Upper lobe of left lung (tissue), 6 donors: ENCODE measurements at regions not wholly inside any gene's neighbourhood (a gene's known extent, or its start where the extent isn't known, plus 50 kb on each side); places are given as distances from the start of the nearest gene placed in this dataset.

Experiments used
- ATAC-seq, 2 donors: fragments of 200-7000 bp; cut with Tn5 transposase; one replicate each; pipeline ENCODE4 v1.9.1; 2022; ENCODE audit warnings: mild to moderate bottlenecking in 2 of 2, moderate library complexity in 2 of 2; ENCODE audit not compliant: low FRiP score in 2 of 2
- DNase-seq, 2 donors: peaks; one replicate each; pipeline ENCODE4 v3.0.0-alpha.2; 2019 to 2020
- H3K27ac ChIP-seq, 4 donors: fragments of 200-600 bp; sonication (generic); one replicate each; pipeline ENCODE4 v1.5.1; 2016 to 2019
- H3K27me3 ChIP-seq, 4 donors: fragments of 200-600 bp; sonication (generic); one replicate each; pipeline ENCODE4 v1.5.1; 2017 to 2019
- H3K36me3 ChIP-seq, 4 donors: fragments of 200-600 bp; sonication (generic); one replicate each; pipeline ENCODE4 v1.5.1; 2016 to 2019
- H3K4me1 ChIP-seq, 4 donors: fragments of 200-600 bp; sonication (generic); one replicate each; pipeline ENCODE4 v1.5.1; 2018 to 2019
- H3K4me3 ChIP-seq, 4 donors: fragments of 200-600 bp; sonication (generic); one replicate each; pipeline ENCODE4 v1.5.1; 2017 to 2019; ENCODE audit warnings: mild to moderate bottlenecking in 2 of 4, moderate library complexity in 1 of 4
- H3K9me3 ChIP-seq, 4 donors: fragments of 200-600 bp; sonication (generic); one replicate each; pipeline ENCODE4 v1.5.1; 2018 to 2019
- EP300 ChIP-seq, 4 donors: sonication (generic); formaldehyde crosslinking; IDR thresholded peaks; one replicate each; pipeline ENCODE4 v1.5.1; 2017; ENCODE audit warnings: antibody characterized with exemption in 4 of 4, control low read depth in 2 of 4
- POLR2A ChIP-seq, 4 donors: fragments of 450-650 bp; IDR thresholded peaks; one replicate each; pipeline ENCODE4 v1.5.1; 2016 to 2017; ENCODE audit warnings: antibody characterized with exemption in 4 of 4, mild to moderate bottlenecking in 2 of 4
- POLR2AphosphoS5 ChIP-seq, 2 donors: sonication (generic); formaldehyde crosslinking; IDR thresholded peaks; one replicate each; pipeline ENCODE4 v1.5.1; 2017; ENCODE audit warnings: antibody characterized with exemption in 2 of 2
- WGBS, 2 donors: methylation state at CpG; one replicate each; pipeline ENCODE4 v1.1.5; 2017 to 2018; 5-methylcytosine and 5-hydroxymethylcytosine counted together
- TF ChIP-seq, protein P1 (sequence below), 6 experiments: fragments of 450-650 bp in 4 of 6; fragments of 200-600 bp in 2 of 6; sonication (generic) in 2 of 6; IDR thresholded peaks; one replicate each; pipeline ENCODE4 v1.5.1; 2016 to 2019; ENCODE audit warnings: antibody characterized with exemption in 6 of 6
- donor health status: DM: no; HTN: no; CAD: no; lungs with moderate emphysema.
- donor health status: DM: no; HTN: yes; CAD: no; lungs with severe emphysema.

DNA sequence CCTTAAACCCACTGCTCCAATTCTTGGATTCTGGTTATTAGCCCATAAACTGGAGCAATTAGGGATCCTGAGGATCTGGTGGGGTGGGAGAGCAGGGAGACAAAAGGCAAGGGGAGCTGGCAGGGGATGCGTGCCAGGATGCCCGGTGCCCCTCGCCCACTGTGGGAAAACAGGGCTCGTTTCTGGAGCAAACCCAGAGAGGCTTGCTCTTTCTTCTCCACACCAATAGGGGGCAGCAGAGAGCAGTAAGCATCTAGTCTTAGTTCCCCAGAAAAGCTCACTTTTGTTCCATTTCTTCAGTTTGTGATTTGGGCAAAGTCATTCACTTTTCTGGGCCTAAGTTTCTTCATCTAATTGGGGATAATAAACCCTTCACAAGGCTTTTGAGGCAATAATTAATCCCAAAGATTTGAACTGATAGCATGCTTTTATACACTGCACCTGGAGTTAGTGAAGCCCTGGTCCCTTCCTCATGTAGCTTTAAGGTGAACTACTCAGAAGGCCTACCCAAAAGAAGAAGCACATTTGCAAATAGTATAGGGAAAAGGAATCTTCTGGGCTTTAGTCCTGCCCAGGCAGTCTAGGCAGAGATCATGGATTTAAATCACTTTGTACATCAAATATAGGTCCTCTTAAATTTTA lies 160.6 kb upstream of the USP24 start:
- 21 to 38% methylated on average over 4 of the region's 4 CpGs for WGBS, 2 donors
- Histone ChIP-seq H3K4me1 (peaks cover 0 to 8% (median 0%) of the 10 kb centered on the region in 4 donors), H3K27me3 (no peaks in the 10 kb centered on the region), H3K4me3 (no peak overlapping the region), H3K9me3 (no peaks in the 10 kb centered on the region), H3K27ac (no peak overlapping the region), H3K36me3 (no peaks in the 10 kb centered on the region)
- DNase-seq (peak in 1 of 2 donors; percentile 38), ATAC-seq (peak in 1 of 2 donors; percentile 65)
- no peak for TF ChIP-seq POLR2A (IDR thresholded peaks at IDR 0.05)
- TF ChIP-seq POLR2AphosphoS5 (IDR thresholded peaks at IDR 0.05) = no peak
- no peak for TF ChIP-seq EP300 (IDR thresholded peaks at IDR 0.05)
- TF ChIP-seq, protein P1, sequence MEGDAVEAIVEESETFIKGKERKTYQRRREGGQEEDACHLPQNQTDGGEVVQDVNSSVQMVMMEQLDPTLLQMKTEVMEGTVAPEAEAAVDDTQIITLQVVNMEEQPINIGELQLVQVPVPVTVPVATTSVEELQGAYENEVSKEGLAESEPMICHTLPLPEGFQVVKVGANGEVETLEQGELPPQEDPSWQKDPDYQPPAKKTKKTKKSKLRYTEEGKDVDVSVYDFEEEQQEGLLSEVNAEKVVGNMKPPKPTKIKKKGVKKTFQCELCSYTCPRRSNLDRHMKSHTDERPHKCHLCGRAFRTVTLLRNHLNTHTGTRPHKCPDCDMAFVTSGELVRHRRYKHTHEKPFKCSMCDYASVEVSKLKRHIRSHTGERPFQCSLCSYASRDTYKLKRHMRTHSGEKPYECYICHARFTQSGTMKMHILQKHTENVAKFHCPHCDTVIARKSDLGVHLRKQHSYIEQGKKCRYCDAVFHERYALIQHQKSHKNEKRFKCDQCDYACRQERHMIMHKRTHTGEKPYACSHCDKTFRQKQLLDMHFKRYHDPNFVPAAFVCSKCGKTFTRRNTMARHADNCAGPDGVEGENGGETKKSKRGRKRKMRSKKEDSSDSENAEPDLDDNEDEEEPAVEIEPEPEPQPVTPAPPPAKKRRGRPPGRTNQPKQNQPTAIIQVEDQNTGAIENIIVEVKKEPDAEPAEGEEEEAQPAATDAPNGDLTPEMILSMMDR (IDR thresholded peaks at IDR 0.05) = peak; percentile 72 to 92 (median 79)

DNA sequence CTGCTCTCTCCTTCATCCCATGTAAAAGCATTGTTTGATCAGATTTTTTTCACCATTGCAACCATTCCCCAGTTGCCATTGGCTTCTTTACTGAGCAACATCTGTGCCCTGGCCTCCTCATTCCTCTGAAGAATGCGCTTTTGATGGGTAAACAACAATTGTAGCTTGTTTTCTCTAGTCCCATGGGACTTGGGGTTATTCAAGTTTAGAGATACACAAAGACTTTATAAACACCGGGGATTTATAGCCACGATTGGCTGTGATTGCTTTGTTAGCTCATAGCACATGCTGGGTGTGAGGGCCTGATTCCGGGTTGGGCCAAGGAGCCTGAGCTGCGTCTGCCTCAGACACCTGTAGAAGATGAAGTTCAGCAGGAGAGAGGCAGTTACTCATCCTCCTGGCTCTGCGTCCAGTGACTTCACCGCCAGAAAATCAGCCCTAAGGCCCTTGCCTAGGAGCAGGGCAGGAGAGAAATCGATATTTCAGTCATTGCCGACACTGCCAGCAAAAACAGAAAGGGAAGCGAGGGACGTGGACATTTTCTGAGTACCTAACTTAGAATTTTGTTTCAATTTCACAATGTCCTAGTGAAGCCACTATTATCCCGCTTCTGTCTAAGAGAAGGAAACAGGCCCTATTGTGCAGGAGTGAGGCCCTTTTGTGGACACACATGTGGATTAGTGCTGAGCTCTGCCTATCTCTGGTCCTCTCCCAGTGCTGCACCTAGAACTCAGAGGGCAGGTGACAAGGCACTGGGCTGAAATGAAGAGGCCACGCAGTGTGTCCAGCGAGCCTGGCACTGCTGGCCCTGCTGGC lies 159.8 kb upstream of the USP24 start:
- WGBS, 2 donors = 91 to 92% methylated on average over 14 of the region's 14 CpGs
- peak in 1 of 2 donors; percentile 34 for ATAC-seq
- no peak for DNase-seq
- H3K4me3 ChIP-seq = no peak overlapping the region
- no peak overlapping the region for H3K27ac ChIP-seq
- H3K4me1 ChIP-seq = peaks cover 0 to 8% (median 0%) of the 10 kb centered on the region in 4 donors
- no peaks in the 10 kb centered on the region for H3K9me3 ChIP-seq
- H3K27me3 ChIP-seq = no peaks in the 10 kb centered on the region
- H3K36me3 ChIP-seq = no peaks in the 10 kb centered on the region
- TF ChIP-seq, protein P1 (IDR thresholded peaks at IDR 0.05) = no peak
- no peak for TF ChIP-seq EP300 (IDR thresholded peaks at IDR 0.05)
- TF ChIP-seq POLR2AphosphoS5 (IDR thresholded peaks at IDR 0.05) = no peak
- no peak for TF ChIP-seq POLR2A (IDR thresholded peaks at IDR 0.05)

- H3K4me3 ChIP-seq = no peak overlapping the region
- H3K4me1 ChIP-seq = peaks cover 0 to 8% (median 0%) of the 10 kb centered on the region in 4 donors
- no peak for ATAC-seq
- no peak for TF ChIP-seq EP300 (IDR thresholded peaks at IDR 0.05)
- TF ChIP-seq, protein P1 (IDR thresholded peaks at IDR 0.05) = no peak
- no peak for TF ChIP-seq POLR2A (IDR thresholded peaks at IDR 0.05)
- TF ChIP-seq POLR2AphosphoS5 (IDR thresholded peaks at IDR 0.05) = no peak
- H3K9me3 ChIP-seq = no peaks in the 10 kb centered on the region
- 88 to 100% methylated on average over 1 of the region's 1 CpG for WGBS, 2 donors
- H3K27me3 ChIP-seq = no peaks in the 10 kb centered on the region
- no peaks in the 10 kb centered on the region for H3K36me3 ChIP-seq
- DNase-seq = no peak
- H3K27ac ChIP-seq = no peak overlapping the region
Measured at GRCh38 chr1:55374216-55374615, 159.1 kb upstream of the USP24 start.

DNA sequence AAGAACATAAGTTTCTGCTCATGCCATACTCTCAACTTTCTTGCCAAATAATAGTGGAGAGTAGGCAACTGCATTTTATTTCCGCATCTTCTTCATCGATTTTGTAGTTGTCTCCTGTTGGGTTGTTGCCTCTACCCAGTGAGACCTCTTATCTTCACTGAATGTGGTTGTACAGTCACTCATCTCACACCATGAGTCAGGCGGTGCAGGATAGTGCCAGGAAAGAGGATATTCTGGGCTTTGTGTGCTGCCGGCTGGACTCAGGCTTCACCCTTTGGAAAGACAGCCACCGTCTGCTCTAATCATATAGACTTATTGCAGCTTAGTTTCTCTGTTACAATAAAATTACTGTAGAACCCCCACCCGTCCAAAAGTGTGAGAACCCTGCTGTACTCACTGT lies 154.3 kb upstream of the USP24 start:
- H3K4me1 ChIP-seq = no peaks in the 10 kb centered on the region
- H3K36me3 ChIP-seq = no peaks in the 10 kb centered on the region
- no peak for ATAC-seq
- no peaks in the 10 kb centered on the region for H3K9me3 ChIP-seq
- no peak overlapping the region for H3K4me3 ChIP-seq
- no peak for DNase-seq
- no peak overlapping the region for H3K27ac ChIP-seq
- H3K27me3 ChIP-seq = no peaks in the 10 kb centered on the region
- 79 to 85% methylated on average over 3 to 6 of the region's 6 CpGs for WGBS, 2 donors
- no peak for TF ChIP-seq EP300 (IDR thresholded peaks at IDR 0.05)
- TF ChIP-seq POLR2A (IDR thresholded peaks at IDR 0.05) = no peak

GRCh38 chr1:55368698-55369097 lies 153.5 kb upstream of the USP24 start:
- no peaks in the 10 kb centered on the region for H3K36me3 ChIP-seq
- no peak overlapping the region for H3K4me3 ChIP-seq
- no peak for ATAC-seq
- H3K9me3 ChIP-seq = no peaks in the 10 kb centered on the region
- 58 to 80% methylated on average over 2 to 3 of the region's 3 CpGs for WGBS, 2 donors
- TF ChIP-seq POLR2AphosphoS5 (IDR thresholded peaks at IDR 0.05) = no peak
- TF ChIP-seq POLR2A (IDR thresholded peaks at IDR 0.05) = no peak
- TF ChIP-seq, protein P1 (IDR thresholded peaks at IDR 0.05) = no peak
- TF ChIP-seq EP300 (IDR thresholded peaks at IDR 0.05) = no peak
- no peak overlapping the region for H3K27ac ChIP-seq
- H3K27me3 ChIP-seq = no peaks in the 10 kb centered on the region
- H3K4me1 ChIP-seq = no peaks in the 10 kb centered on the region
- DNase-seq = no peak
